ENCODE measurements at regions not wholly inside any gene's neighbourhood (a gene's known extent, or its start where the extent isn't known, plus 50 kb on each side); places are given as distances from the start of the nearest gene placed in this dataset.

DNA sequence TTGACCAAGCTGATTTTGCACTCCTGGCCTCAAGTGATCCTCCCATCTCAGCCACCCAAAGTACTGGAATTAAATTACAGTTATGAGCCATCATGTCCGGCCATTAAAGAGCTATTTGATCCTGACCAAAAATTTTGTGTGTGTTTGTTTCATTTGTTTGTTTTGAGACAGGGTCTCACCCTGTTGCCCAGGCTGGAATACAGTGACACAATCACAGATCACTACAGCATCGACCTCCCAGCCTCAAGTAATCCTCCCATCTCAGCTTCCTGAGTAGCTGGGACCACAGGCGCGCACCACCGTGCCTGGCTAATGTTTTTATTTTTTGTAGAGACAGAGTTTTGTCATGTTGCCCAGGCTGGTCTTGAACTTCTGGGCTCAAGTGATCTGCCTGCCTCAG lies 82.9 kb upstream of the RBPJ start:
- TF ChIP-seq POLR2A (IDR thresholded peaks at IDR 0.05; ENCODE audit: low read length) (no peak), GATA1 (IDR thresholded peaks at IDR 0.05; ENCODE audit: low read depth, low read length) (no peak)

Data from erythroblast (primary cell).